Gastroesophageal sphincter (tissue), 4 donors: ENCODE measurements at regions not wholly inside any gene's neighbourhood (a gene's known extent, or its start where the extent isn't known, plus 50 kb on each side); places are given as distances from the start of the nearest gene placed in this dataset.
A peak's percentile ranks its signal among the peaks of the same experiment; 100 is the strongest.

Experiments used
- ATAC-seq: fragments of 150-250 bp; one replicate; pipeline ENCODE4 v1.9.1; 2016; ENCODE audit warnings: mild to moderate bottlenecking, moderate library complexity
- H3K27ac ChIP-seq, 4 donors: fragments of 200-600 bp; sonication (generic) in 3 of 4; 1 replicate in 3 of 4; 2 replicates in 1 of 4; pipeline ENCODE4 v1.5.1; 2016 to 2019
- H3K27me3 ChIP-seq: fragments of 200-600 bp; sonication (generic); one replicate; pipeline ENCODE4 v1.5.1; 2019
- H3K36me3 ChIP-seq, 2 donors: fragments of 200-600 bp; sonication (generic); one replicate each; pipeline ENCODE4 v1.5.1; 2019; ENCODE audit warnings: control low read depth in 1 of 2
- H3K4me1 ChIP-seq, 3 donors: fragments of 200-600 bp; sonication (generic); 1 replicate in 2 of 3; 2 replicates in 1 of 3; pipeline ENCODE4 v1.5.1; 2016 to 2019; ENCODE audit warnings: control low read depth in 2 of 3
- H3K4me3 ChIP-seq, 2 donors: fragments of 200-600 bp; sonication (generic); one replicate each; pipeline ENCODE4 v1.5.1; 2019; ENCODE audit warnings: mild to moderate bottlenecking in 1 of 2, moderate library complexity in 1 of 2
- H3K9me3 ChIP-seq, 3 donors: fragments of 200-600 bp; sonication (generic); one replicate each; pipeline ENCODE4 v1.5.1; 2017 to 2019; ENCODE audit warnings: control low read depth in 2 of 3
- EP300 ChIP-seq: sonication (generic); formaldehyde crosslinking; IDR thresholded peaks from one replicate; pipeline ENCODE4 v1.6.1; 2017; ENCODE audit warnings: antibody characterized with exemption, mild to moderate bottlenecking
- POLR2A ChIP-seq, 2 donors: fragments of 450-650 bp; IDR thresholded peaks; one replicate each; pipeline ENCODE4 v1.6.1; 2017; ENCODE audit warnings: antibody characterized with exemption in 2 of 2, mild to moderate bottlenecking in 2 of 2, moderate library complexity in 1 of 2
- POLR2AphosphoS5 ChIP-seq: sonication (generic); formaldehyde crosslinking; IDR thresholded peaks from one replicate; pipeline ENCODE4 v1.6.1; 2017; ENCODE audit warnings: antibody characterized with exemption
- WGBS, 2 donors: methylation state at CpG; one replicate each; pipeline ENCODE4 v1.1.5; 2018; ENCODE audit warnings: low coverage in 1 of 2; 5-methylcytosine and 5-hydroxymethylcytosine counted together
- TF ChIP-seq, protein P1 (sequence below), 4 experiments: fragments of 200-600 bp in 2 of 4; fragments of 450-650 bp in 2 of 4; sonication (generic) in 1 of 4; IDR thresholded peaks; one replicate each; pipeline ENCODE4 v1.5.1; 2017 to 2019; ENCODE audit warnings: antibody characterized with exemption in 4 of 4, mild to moderate bottlenecking in 2 of 4, moderate library complexity in 2 of 4

DNA sequence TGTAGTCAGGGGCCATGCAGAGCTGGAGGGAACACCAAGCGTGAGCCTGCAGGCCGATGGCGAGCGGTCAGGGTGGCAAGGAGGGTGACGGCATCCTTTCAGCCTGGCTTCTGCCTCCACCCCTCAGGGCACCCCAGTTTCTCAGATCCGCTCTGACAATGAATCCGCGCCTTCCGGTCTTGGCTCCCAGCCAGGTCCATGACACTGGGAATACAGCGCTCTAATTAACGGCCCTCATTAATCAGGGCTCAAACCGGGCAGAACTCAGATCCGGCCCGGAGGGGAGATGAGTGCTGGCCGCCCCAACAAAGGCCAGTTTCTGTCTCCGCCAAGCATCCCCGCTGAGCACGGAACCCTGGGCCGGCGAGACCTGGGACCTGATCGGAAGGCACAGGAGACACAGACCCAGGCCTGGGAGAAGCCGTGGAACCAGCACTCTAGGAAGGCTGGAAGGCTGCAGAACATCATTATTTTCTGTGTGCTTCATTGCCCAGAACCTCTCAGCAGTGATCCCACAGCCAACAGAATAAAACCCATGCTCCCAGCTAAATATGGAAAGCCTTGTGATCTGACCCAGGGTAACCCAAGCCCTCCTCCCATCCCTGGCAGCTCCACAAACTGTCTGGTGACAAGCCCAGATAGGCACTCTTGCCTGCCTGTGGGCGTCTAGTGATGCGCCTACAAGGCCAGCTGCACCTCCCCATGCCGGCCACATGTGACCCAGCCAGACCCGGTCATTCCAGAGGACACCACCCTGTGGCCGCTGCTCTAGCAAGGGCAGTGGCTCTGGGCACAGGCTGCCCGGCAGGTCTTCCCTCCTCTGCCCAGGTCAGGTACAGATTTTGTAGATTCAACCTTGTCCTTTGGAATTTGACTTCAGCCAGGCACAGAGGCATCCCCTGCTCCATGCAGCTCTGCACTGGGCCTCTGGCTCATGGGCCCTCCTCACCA, 438.7 kb upstream of the MYT1L start:
- WGBS, 2 donors: 100% methylated on average over 1 of the region's 28 CpGs; no CpG with 5 or more reads in 1 of the 2 donors
- Histone ChIP-seq H3K4me3 (no peak overlapping the region), H3K27me3 (no peaks in the 10 kb centered on the region), H3K4me1 (peaks cover 0 to 19% (median 8%) of the 10 kb centered on the region in 3 donors), H3K27ac (peak overlapping the region in 2 of 4 donors; percentile 18 to 53), H3K36me3 (no peaks in the 10 kb centered on the region), H3K9me3 (no peaks in the 10 kb centered on the region)
- ATAC-seq: peak; percentile 19
- TF ChIP-seq POLR2AphosphoS5 (peak; percentile 15), EP300 (no peak), POLR2A (IDR thresholded peaks at IDR 0.05) (no peak)
- TF ChIP-seq, protein P1, sequence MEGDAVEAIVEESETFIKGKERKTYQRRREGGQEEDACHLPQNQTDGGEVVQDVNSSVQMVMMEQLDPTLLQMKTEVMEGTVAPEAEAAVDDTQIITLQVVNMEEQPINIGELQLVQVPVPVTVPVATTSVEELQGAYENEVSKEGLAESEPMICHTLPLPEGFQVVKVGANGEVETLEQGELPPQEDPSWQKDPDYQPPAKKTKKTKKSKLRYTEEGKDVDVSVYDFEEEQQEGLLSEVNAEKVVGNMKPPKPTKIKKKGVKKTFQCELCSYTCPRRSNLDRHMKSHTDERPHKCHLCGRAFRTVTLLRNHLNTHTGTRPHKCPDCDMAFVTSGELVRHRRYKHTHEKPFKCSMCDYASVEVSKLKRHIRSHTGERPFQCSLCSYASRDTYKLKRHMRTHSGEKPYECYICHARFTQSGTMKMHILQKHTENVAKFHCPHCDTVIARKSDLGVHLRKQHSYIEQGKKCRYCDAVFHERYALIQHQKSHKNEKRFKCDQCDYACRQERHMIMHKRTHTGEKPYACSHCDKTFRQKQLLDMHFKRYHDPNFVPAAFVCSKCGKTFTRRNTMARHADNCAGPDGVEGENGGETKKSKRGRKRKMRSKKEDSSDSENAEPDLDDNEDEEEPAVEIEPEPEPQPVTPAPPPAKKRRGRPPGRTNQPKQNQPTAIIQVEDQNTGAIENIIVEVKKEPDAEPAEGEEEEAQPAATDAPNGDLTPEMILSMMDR (IDR thresholded peaks at IDR 0.05): peak in 1 of 4 experiments; percentile 7

DNA sequence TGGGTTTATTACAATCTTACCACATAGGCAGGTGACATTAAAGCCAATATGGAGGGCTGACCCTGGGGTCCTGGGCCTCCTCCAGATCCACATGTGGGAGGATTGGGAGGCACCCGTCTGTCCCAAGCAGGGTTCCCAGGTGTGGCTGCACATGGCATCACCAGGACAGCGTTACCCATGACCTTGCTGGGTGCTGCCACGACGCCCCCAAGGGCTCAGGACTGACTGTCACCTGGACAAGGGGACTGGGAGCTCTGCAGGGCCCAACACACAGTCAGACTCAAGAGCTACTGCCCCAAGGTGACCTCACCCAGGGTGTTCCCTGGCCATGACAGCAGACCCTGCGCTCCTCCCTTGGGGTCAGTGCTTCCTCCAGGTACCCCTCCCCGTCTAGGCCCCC, 437.4 kb upstream of the MYT1L start:
- 80 to 100% methylated on average over 1 to 2 of the region's 6 CpGs for WGBS, 2 donors
- no peak overlapping the region for H3K27ac ChIP-seq
- TF ChIP-seq POLR2A (IDR thresholded peaks at IDR 0.05) (no peak), POLR2AphosphoS5 (no peak), EP300 (no peak)
- TF ChIP-seq, protein P1 (IDR thresholded peaks at IDR 0.05): no peak
- ATAC-seq: no peak
- no peaks in the 10 kb centered on the region for H3K36me3 ChIP-seq
- no peaks in the 10 kb centered on the region for H3K9me3 ChIP-seq
- H3K4me1 ChIP-seq: peaks cover 0 to 32% (median 8%) of the 10 kb centered on the region in 3 donors
- H3K27me3 ChIP-seq: no peaks in the 10 kb centered on the region
- no peak overlapping the region for H3K4me3 ChIP-seq

DNA sequence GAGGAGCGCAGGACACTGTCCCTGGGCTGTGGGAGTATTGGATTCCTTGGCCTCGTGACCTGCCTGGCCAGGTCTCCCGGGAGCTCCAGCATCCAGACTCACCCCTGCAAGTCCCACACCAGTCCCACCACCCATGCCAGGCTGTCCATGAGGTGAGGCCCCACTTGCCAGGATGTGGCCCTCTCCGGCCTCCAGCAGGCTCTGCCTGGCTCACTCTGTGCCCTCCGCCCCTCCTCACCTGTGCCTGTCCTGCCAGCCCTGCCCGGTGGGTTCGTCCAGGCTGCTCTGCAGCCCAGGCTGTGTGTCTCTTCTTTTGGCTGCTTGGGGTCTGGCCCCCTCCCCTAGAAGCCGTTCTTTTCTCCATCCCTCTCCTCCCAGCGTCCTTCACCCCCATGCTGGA, 436.8 kb upstream of the MYT1L start:
- H3K9me3 ChIP-seq: no peaks in the 10 kb centered on the region
- H3K27me3 ChIP-seq: no peaks in the 10 kb centered on the region
- H3K27ac ChIP-seq: no peak overlapping the region
- H3K4me1 ChIP-seq: peaks cover 0 to 38% (median 8%) of the 10 kb centered on the region in 3 donors
- TF ChIP-seq POLR2A (IDR thresholded peaks at IDR 0.05) (no peak), POLR2AphosphoS5 (no peak), EP300 (no peak)
- TF ChIP-seq, protein P1 (IDR thresholded peaks at IDR 0.05): no peak
- 0 to 64% methylated on average over 1 to 6 of the region's 9 CpGs for WGBS, 2 donors
- no peak for ATAC-seq
- H3K4me3 ChIP-seq: no peak overlapping the region
- H3K36me3 ChIP-seq: no peaks in the 10 kb centered on the region

DNA sequence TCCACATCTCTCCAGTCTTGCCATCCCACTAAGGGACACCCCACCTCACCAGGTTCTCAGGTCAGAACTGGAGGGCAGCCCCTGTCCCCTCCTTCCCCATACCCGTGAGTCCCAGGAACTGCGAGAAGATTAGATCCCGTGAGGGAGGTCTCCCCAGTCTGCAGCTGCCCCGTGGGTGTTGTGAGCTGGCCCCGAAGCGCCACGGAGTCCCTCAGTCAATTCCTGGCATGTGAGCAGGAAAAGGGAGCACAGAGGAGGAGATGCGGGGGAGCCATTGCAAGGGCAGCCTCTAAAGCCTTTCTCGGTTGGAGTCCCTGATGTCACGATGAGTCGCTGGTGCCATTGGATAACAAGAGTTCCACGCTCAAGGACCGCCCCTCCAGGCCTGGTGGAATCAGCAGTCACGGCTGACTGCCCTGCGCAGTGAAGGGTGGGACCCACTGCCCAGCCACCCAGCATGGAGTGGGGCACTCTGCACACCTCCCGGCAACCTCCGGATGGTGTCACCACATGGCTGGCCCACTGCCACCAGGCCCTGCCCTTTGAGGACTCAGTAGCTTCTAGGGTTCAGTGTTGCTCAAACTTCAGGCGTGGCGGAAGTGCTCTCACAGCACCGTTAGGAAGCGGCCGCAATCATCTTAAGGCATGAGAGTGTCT, 434.9 kb upstream of the MYT1L start:
- WGBS, 2 donors: no CpG with 5 or more reads among the region's 22 CpGs
- Histone ChIP-seq H3K4me1 (peaks cover 0 to 39% (median 8%) of the 10 kb centered on the region in 3 donors), H3K4me3 (no peak overlapping the region), H3K36me3 (no peaks in the 10 kb centered on the region), H3K9me3 (peaks cover 0 to 4% (median 0%) of the 10 kb centered on the region in 3 donors), H3K27me3 (no peaks in the 10 kb centered on the region), H3K27ac (no peak overlapping the region)
- TF ChIP-seq EP300 (no peak), POLR2AphosphoS5 (no peak), POLR2A (IDR thresholded peaks at IDR 0.05) (no peak)
- TF ChIP-seq, protein P1 (IDR thresholded peaks at IDR 0.05): no peak
- ATAC-seq: no peak
